ENCODE measurements at regions not wholly inside any gene's neighbourhood (a gene's known extent, or its start where the extent isn't known, plus 50 kb on each side); places are given as distances from the start of the nearest gene placed in this dataset.

DNA sequence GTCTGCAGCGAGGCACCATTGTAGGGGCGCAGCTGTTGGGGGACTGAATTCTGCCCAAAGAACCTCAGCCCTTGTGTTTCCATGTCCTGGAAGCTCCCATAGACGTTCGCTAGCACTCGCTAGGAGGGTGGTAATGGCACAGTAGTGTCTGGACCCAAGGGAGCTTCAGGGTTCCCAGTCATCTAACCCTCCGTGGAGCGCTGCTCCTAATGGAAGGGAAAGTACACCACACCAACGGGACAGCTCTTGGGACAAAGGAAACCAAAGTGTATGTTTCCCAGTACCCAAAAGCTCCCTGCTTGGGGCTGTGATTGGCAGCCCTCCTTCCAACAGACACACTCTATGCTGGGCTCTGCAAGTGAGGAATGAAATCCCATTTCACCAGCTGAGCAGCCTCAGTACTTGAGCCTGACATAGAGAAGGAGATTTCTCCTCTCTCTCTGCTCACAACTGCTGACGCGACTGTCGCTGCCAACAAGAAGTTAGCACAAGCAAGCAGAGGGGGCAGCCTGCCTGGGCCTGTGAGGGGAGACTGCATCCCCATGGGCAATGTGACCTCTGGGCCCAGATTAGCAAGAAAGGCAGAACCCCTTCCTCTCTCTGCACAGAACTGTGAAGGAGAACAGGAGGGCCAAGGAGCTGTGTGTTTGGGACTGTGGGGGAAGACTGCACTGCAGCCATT is 67.6 kb upstream of the SMARCAD1 start:
- no peak for TF ChIP-seq POLR2AphosphoS5 (IDR thresholded peaks at IDR 0.05; ENCODE audit: borderline replicate concordance, low read depth, low read length)
- no peak for TF ChIP-seq EZH2 (IDR thresholded peaks at IDR 0.05)
- TF ChIP-seq FOXP2 (optimal IDR thresholded peaks at IDR 0.05; ENCODE audit: control extremely low read depth, extremely low read length, insufficient read depth), result no peak

Measured in SK-N-MC (cell line).